Frontal cortex (tissue), 3 donors: ENCODE measurements at regions not wholly inside any gene's neighbourhood (a gene's known extent, or its start where the extent isn't known, plus 50 kb on each side); places are given as distances from the start of the nearest gene placed in this dataset.
"Not testable (repeated sequence)": the region's sequence is repeated elsewhere in the genome, so short reads cannot be mapped to it uniquely, and the experiment has no call there.

Experiments used
- DNase-seq, 2 donors: peaks; one replicate each; pipeline ENCODE4 v3.0.0; 2012; ENCODE audit warnings: low spot score in 2 of 2
- FAIRE-seq: peaks from 2 replicates; lab custom pipeline; 2012; peaks lifted over from hg19 to GRCh38; lab: Jason Lieb, UNC
- donor health status: control.
- donor health status: control.
- donor health status: control.

DNA sequence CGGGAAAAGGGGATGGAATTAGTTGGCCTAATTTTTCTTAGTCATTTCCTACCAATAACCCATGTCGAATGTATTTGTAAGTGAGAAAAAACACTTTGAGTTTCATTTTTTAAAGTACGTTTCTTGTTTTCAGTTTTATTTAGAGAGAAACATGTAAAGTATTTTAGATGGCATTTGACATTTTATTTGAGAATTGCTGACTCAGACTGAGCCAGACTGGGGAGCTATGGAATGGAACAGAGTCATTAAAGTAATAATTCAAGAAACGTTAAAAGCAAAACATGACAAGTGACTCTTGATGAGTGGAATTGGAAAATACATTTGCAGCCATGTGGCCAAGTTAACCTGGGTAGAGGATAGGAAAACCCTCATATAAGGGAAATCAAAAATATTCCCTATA, 286.1 kb upstream of the NPSR1 start:
- FAIRE-seq (no peak), DNase-seq (no peak)

DNA sequence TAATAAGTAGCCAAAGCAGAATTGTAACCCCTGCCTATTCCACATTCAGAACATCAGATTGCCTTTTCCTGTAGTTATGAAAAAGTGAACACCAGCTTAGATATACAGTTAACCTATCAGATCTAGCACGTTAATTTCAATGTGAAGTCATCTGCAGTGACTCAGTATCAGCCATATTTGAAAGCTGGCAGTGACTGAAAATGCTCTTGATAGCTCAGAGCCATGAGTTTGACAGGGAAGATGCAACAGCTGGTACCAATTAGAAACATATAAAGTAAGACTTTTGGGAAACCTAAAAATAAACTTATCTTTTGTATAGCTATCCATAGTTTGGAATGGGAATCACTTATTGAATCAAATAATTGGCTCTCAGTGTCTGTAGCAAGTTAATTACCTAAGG, 284.1 kb upstream of the NPSR1 start:
- FAIRE-seq: no peak
- no peak for DNase-seq

DNA sequence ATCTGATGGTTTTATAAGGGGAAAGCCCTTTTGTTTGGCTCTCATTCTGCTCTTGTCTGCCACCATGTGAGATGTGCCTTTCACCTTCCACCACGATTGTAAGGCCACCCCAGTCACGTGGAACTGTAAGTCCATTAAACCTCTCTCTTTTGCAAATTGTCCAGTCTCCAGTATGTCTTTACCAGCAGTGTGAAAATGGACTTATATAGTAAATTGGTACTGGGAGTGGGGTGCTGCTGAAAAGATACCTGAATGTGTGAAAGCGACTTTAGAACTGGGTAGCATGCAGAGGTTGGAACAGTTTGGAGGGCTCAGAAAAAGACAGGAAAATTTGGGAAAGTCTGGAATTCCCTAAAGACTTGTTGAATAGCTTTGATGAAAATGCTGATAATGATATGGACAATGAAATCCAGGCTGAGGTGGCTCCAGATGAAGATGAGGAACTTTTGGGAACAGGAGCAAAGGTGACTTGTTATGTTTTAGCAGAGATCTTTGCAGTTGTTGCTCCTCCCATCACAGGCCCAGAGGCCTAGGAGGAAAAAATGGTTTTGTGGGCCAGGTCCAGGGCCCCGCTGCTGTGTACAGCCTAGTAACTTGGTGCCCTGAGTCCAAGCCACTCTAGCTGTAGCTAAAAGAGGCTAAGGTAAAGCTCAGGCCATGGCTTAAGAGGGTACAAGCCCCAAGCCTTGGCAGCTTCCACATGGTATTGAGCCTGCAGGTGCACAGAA, 275.7 kb upstream of the NPSR1 start:
- DNase-seq (no peak), FAIRE-seq (no peak)

DNA sequence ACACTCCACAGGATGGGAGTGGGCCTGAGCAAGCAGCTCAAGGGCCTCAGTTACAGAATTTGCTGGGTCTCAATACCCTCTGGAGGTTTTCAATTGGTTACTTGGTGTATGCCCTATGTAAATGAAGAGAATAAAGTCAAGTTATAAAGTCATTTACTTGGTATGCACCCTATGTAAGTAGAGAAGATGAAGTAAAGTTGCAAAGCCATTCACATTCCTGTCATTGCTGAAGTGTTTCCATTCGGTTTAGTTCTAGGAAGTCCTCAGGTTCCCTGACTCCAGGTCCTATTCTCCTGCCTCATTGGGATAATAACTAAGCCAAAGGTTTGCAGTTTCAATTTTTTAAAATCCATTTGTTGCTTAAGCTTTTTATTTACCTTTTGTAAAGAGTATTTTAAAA, 272.6 kb upstream of the NPSR1 start:
- FAIRE-seq (no peak), DNase-seq (no peak)

DNA sequence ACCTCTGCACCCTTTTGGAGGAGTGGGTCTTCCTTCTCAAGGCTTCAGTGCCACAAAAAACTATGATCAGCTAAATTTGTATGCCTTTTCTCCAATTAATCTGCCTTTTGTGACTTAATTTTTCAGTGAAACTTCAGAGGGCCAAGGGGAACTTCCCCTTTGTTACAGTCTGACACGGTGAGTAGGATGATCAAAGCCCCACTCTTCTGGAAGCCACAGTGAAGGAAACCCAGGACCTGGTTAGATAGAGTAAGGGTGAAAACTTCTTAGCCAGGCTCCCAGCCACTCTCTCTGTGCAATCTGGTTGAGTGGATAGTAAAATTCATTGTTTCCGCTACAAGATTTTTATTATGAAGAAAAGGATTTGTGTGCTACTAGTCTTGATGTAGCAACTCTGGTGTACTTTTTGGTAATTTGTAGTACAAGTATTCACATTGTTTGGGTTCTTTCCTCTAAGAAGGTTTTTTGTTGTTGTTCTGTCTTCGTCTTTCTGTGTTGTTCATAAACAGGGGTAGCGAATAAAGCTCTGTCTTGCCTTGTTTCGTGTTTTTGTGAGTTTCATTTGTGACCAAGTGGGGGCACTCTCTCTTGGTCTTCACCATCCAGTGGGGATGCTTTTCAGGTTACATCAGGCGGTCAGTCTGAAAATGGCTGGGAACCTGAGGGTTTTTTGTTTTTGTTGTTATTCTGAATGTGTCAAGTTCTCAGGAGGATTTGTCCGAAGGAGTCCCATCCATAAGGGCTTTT, 268.5 kb upstream of the NPSR1 start:
- FAIRE-seq (no peak), DNase-seq (no peak)

DNA sequence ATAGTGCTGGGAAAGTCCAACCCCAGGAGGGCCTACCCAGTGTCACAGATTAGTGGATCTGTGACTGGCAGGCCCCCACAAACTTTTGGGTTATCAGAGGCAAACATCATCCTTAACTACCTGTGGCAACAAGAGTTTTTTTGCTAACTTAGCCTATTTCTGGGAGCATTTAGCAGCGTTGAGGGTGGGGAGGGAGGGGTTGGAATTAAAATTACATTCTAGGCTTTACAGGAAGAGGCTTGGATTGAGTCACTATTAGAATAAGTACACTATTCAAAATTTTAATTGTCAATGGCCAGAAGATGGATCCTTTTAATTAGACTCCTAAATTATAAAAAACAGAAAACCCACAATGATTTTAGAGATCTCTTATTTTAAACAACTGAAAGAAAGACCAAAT, 267.9 kb upstream of the NPSR1 start:
- no peak for DNase-seq
- FAIRE-seq: no peak

DNA sequence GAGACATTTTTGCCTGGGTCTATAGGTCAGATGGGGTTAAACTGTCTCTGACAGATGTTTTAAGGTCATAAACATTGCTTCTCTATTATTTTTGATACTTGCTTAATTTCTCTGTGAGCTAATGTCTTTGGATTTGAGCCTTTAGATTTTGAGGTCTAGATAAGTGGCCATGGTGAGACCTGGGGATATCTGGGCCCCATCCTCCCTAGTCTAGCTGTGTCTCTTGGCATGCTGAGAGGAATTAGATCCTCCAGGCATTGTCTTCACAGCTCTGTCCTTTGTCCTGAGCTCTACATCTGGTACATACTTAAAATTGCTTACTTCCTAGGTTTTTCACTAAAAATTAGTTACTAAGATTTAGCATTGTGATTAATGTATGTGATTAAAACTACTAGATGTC, 265.0 kb upstream of the NPSR1 start:
- no peak for FAIRE-seq
- no peak for DNase-seq

DNA sequence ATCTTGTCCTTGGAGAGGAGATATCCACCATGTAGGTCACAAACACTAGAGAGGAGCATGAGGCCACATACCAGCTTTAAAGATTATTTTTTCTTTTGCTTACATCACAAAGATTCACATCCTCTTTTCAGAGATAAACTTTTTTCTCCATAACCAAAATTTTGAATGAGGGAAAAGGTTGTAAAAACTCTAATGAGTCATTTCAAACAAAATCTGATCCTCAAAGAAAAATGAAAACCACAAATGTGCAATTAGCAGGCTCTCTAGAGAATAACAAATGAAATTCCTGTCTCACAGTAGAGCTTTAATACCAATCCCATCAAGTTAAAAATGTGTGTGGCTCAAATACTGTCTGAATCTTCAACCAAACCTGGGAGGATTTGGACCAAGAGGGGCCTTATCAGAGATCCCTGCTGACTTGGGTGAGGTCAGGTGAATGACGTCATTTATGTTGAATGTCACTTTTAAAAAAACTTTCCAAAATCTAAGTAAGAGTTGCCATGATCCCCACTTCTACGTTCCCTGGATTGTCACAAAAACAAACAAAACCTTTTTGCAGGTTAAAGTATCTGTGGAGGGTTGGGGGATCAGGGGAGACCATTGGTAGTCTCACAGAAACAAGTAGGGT, 261.5 kb upstream of the NPSR1 start:
- DNase-seq (no peak), FAIRE-seq (no peak)

DNA sequence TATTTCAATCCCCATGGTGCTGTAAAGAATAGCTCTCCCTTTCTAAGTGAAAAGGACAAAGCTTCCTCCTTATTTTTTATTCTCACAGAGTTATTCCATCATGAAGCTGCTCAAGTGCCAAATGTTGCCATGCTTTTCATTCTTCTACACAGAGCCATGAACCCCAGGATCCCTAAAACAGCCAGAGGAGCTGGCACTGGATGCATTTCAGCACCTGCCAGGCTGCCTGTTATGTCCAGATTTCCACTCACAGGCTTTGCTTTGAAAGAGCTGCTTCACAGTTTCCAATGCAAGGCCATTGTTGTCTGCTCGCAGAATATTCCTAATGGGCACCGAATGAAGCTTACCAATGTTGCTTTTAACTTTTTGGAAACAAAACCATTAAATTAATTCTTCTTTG, 256.2 kb upstream of the NPSR1 start:
- DNase-seq (no peak), FAIRE-seq (no peak)

DNA sequence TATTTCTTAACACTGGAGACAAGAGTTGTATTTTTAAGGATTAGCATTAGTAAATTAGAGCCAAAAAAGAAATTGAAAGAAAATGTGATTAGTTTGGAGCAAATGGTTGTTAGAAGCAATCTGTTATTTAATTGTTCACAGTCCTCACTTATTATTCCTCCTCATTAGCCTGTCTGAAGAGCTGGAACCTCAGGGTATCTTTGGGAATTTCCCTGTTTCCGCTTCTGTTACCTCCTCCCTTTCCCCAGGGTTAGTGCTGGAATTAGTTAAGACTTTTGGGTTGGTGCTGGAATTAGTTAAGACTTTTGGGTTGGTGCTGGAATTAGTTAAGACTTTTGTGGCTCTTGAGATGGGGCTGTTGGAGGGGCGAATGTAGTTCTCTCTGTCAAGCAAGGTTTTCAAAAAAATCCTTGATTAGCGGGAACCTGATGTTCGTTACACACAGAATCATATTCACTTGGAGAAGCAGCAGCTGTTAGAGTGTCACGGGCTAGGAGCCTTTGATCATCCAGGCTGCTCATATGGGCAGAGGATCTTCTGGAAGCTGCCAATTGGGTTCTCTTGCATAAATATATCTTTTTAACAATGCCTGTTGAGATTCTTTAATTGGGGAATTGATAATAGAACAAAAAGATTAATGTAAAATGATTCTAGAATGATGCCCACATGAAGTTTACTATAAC, 251.0 kb upstream of the NPSR1 start:
- FAIRE-seq (no peak), DNase-seq (no peak)

DNA sequence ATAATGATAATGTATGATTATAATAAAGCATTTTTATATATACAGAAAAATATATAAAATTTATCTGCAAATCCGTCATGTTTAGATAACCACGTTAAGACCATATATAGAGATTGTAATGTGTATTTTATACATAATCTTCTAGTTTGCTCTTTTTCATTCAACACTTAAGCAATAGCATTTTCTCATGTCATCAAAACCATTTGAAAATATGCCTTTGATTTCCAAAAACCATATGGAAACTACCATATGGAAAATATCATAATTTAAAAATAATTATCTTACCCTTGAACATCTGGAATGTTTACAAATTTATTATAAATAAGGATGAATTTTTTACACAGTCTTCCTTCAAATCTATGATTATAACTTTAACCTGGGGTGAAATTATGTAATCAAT, 250.4 kb upstream of the NPSR1 start:
- no peak for DNase-seq
- peak; percentile 47 for FAIRE-seq

DNA sequence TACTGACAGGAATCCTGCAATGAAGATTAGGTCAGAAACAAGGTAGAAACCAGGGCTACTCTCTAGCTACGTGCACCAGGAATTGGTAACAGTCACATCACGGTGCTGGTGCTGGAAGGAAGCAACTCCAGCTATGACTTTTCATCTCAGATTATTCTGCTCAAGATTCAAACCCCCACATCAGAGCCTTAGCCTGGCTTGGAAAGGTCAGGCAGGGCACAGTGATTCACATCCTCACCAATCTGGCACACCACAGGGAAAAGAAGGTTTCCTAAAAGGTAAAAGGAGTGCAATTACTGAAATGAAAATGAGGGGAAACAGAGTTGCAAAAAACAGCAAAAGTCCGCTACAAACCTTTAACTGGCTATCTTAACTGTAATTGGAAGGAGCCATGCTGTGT, 240.2 kb upstream of the NPSR1 start:
- FAIRE-seq: no peak
- DNase-seq: no peak

DNA sequence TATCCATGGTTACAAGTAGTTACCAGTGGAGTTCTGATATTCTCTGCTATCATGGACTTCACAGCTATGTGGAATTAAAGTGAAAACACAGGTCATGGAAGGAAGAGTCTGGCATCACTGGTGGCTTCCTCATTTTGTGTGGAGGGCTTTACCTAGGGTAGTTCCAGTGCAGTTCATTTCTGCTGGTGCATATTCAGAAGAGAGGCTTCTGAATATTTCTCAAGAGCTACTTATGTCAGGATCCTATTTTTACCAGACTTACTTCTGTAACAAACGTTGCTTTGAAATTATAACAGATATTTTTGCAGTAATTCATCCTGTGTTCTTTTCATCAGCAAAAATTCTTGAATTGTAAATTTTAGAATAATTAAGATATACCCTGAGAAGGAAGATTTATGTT, 236.5 kb upstream of the NPSR1 start:
- FAIRE-seq (no peak), DNase-seq (no peak)

DNA sequence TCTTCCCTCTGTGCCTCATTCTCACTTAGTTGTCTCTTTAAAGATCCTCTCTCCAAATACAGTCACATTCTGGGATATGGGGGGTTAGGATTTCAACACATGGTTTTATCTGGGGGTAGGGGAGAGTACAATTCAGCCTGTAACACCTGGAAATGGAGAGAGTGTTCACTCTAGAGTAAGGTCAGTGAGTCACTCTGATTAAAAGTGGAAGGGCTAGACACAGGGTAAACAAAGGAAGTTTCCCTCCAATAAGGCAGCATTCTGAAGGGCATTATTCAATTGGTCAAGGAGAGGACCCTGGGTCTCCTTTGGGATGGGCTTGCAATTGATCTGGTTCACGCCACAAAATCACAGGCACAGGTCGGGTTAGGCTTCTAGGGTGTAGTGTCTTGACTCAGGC, 232.8 kb upstream of the NPSR1 start:
- DNase-seq: no peak
- FAIRE-seq: no peak

DNA sequence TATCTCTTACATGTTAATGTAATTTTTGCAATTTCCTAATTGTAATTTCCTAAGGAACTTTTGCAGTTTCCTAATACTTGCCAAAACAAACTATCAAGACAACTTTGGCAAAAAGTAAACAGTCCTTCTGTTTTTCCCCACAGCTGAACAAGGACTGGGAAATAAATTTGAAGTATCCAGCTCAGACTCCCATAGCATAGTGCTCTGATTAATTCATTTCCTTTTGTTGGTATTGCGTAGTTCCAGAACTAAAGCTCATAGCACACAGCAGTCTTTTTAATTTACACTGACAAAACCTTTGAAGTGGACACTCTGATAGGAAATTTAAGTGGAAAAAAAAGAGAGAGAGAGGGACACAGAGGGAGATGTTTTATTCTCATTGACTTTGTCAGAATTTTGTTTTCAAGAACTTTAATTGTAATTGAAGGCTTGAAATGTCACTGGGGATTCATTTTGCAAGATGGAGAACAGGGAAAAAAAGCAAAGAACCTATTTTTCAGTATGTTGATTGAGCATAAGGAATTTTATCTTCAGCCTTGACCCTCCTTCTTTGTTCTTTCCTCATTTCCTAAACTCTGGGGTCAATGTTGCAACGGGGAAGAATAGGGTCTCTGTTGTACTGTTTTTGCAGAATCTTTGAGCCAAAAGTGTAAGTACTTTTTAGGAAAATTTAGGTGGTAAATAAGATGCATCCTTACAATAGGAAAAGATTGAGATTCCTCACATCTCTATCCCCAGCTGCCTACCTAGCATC, 232.2 kb upstream of the NPSR1 start:
- DNase-seq (no peak), FAIRE-seq (no peak)

DNA sequence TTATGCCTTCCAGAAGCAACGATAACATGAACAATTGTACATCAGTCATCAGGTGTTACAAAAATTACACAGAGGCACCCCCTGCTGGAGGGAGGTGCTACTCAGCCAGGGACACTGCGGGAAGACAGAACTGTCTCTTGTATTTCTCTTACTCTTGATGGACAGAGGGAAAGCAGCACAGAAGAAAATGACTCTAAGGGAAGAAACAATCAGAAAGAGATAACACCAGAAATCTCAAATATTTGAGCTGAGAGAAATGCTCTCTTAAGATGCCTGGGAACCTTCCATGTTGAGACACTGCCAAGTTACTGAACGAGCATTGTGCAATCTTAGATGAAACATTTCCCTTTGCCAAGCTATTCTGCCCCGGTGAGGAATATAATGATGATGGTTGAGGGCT, 227.6 kb upstream of the NPSR1 start:
- DNase-seq (no peak), FAIRE-seq (no peak)

DNA sequence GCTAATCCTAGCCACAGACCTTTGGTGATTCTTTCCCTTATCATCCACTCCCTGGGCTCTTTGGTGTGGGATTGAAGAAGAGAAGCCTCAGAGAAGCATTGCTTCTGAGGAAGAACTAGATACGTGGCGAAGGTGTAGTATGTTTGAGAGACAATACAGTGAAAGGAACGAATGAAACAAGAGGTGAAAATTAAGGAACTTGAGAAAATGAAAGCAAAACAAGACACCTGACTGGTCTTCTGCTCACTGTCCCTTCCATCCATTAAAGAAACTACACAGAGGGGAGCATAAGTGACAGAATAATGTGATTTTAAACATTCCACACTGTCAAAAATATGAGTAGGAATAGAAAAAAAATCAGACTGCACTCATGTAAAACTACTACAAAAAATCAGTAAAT, 219.6 kb upstream of the NPSR1 start:
- FAIRE-seq (no peak), DNase-seq (no peak)

DNA sequence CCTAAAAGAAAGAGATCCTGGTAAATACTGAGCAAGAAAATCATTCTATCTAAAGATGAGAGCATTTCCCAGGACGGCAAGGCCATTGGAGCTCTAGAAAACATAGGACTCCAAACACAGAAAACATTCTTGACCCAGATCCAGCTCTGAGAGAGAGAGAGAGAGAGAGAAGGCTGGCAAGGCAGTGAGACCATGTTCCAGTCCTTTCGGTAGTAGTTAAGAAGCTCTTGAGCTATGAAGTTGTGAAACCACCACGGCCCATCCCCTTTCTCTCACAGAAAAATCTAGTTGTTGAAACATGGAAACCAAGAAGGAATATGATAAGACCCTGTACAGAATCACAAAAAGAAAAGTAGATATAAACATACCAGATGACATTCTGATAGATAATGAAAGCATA, 212.4 kb upstream of the NPSR1 start:
- DNase-seq (no peak), FAIRE-seq (no peak)

DNA sequence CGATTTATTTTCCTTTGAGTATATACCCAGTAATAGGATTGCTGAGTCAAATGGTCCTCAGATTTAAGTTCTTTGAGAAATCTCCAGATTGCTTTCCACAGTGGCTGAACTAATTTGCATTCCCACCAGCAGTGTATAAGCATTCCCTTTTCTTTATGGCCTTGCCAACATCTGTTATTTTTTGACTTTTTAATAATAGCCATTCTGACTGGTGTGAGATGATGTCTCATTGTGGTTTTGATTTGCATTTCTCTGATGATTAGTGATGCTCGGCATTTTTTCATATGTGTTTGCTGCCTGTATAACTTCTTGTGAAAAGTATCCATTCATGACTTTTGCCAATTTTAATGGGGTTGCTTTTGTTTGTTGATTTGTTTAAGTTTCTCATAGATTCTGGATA, 209.5 kb upstream of the NPSR1 start:
- not testable (repeated sequence) for DNase-seq, FAIRE-seq

DNA sequence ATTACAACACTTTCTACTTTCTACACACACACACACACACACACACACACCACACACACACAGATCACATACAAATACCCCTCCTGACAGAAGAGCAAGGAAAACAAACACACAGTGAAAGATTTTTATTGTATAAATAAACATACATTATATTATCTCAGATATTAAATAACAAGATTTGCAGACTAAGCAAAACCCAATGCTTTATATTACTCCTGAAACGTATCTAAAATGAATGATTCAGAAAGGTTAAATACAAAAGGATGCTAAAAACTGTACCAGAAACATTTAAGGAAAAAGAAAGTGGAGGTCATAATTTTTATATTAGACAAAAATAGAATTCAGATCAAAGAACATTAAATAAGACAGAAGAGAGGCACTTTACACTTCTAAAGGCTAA, 208.3 kb upstream of the NPSR1 start:
- FAIRE-seq: no peak
- DNase-seq: no peak
